ENCODE measurements at regions not wholly inside any gene's neighbourhood (a gene's known extent, or its start where the extent isn't known, plus 50 kb on each side); places are given as distances from the start of the nearest gene placed in this dataset.

DNA sequence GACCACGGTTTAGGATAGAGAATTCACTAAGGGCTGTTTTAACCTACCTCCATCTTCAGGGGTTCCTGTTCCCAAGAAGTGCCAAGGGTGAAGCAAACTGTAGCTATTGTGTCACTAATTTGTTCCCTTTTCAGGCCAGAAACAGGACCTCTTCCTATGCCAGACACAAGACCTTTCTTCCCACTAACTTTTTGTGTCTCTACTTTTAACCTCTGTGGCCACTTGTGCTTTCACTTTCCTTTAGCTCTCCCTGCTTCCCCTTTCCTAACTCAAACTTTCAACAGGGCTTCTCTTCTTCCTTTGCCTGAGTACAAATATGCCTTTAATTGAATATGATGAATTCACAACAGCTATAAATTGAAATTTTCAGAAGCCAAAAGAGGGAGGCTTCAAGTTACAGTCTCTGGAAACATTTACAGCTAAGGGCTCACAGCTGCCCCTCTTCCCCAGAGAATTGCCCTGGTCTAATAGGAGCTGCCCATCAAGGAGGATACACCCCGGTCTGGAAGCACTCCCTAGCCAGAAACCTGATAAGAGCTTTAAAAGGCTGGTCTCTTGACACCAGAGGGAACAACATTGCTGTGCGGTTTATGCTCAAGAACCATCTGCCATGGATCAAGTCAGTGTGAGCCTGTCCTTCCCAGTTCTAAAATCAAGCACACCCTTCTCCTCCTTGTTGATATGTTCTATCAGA lies 61.7 kb upstream of the PLS3 start:
- no peaks in the 10 kb centered on the region for H3K36me3 ChIP-seq (ENCODE audit: control insufficient read depth in 4 of 4, insufficient read depth in 4 of 4, low read length in 4 of 4)
- peaks cover 0 to 48% (median 23%) of the 10 kb centered on the region in 3 donors for H3K27me3 ChIP-seq (ENCODE audit: control insufficient read depth in 3 of 3, insufficient read depth in 3 of 3, low read length in 2 of 3)
- no peak for ATAC-seq (ENCODE audit: insufficient read depth, low FRiP score)
- DNase-seq, result no peak
- H3K9ac ChIP-seq (ENCODE audit: insufficient read depth in 1 of 2, low read length in 2 of 2), result no peak overlapping the region
- TF ChIP-seq, protein P1, sequence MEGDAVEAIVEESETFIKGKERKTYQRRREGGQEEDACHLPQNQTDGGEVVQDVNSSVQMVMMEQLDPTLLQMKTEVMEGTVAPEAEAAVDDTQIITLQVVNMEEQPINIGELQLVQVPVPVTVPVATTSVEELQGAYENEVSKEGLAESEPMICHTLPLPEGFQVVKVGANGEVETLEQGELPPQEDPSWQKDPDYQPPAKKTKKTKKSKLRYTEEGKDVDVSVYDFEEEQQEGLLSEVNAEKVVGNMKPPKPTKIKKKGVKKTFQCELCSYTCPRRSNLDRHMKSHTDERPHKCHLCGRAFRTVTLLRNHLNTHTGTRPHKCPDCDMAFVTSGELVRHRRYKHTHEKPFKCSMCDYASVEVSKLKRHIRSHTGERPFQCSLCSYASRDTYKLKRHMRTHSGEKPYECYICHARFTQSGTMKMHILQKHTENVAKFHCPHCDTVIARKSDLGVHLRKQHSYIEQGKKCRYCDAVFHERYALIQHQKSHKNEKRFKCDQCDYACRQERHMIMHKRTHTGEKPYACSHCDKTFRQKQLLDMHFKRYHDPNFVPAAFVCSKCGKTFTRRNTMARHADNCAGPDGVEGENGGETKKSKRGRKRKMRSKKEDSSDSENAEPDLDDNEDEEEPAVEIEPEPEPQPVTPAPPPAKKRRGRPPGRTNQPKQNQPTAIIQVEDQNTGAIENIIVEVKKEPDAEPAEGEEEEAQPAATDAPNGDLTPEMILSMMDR (IDR thresholded peaks at IDR 0.05; ENCODE audit: control extremely low read depth, extremely low read depth), result no peak
- no peaks in the 10 kb centered on the region for H3K4me1 ChIP-seq (ENCODE audit: control insufficient read depth in 5 of 5, insufficient read depth in 5 of 5, low read length in 5 of 5)
- no peak overlapping the region for H3K27ac ChIP-seq (ENCODE audit: low read depth in 1 of 2, low read length in 1 of 2)
- no peak overlapping the region for H3K4me3 ChIP-seq
- no peaks in the 10 kb centered on the region for H3K9me3 ChIP-seq (ENCODE audit: control insufficient read depth in 4 of 4, insufficient read depth in 3 of 4, low read length in 3 of 4)
- 54 to 71% methylated on average over 3 of the region's 3 CpGs for WGBS, 2 donors

DNA sequence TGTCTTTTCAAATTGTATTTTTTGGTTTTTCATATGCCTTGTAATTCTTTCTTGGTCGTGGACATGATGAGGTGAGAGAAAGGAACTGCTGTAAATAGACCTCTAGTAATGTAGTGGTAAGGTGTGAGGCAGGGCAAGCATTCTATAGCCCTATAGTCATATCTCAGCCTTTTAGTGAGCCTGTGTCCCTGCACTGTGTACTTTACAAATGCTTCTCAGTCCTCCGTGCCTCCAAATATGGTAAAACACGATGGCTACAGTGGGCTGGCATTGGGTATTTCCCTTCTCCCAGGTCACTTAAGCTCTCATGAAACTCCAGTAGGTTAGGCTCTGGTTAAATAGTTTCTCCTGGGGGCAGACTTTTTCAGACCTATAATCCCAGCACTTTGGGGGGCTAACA lies 57.9 kb upstream of the PLS3 start:
- DNase-seq, result no peak
- Histone ChIP-seq H3K4me1 (ENCODE audit: control insufficient read depth in 5 of 5, insufficient read depth in 5 of 5, low read length in 5 of 5) (no peaks in the 10 kb centered on the region), H3K27me3 (ENCODE audit: control insufficient read depth in 3 of 3, insufficient read depth in 3 of 3, low read length in 2 of 3) (peaks cover 0 to 21% (median 17%) of the 10 kb centered on the region in 3 donors), H3K36me3 (ENCODE audit: control insufficient read depth in 4 of 4, insufficient read depth in 4 of 4, low read length in 4 of 4) (no peaks in the 10 kb centered on the region), H3K9ac (ENCODE audit: insufficient read depth in 1 of 2, low read length in 2 of 2) (no peak overlapping the region), H3K27ac (ENCODE audit: low read depth in 1 of 2, low read length in 1 of 2) (no peak overlapping the region), H3K9me3 (ENCODE audit: control insufficient read depth in 4 of 4, insufficient read depth in 3 of 4, low read length in 3 of 4) (no peaks in the 10 kb centered on the region), H3K4me3 (no peak overlapping the region)
- no peak for ATAC-seq (ENCODE audit: insufficient read depth, low FRiP score)
- WGBS, 2 donors, result 38 to 83% methylated on average over 3 of the region's 3 CpGs
- TF ChIP-seq, protein P1 (IDR thresholded peaks at IDR 0.05; ENCODE audit: control extremely low read depth, extremely low read depth), result no peak

DNA sequence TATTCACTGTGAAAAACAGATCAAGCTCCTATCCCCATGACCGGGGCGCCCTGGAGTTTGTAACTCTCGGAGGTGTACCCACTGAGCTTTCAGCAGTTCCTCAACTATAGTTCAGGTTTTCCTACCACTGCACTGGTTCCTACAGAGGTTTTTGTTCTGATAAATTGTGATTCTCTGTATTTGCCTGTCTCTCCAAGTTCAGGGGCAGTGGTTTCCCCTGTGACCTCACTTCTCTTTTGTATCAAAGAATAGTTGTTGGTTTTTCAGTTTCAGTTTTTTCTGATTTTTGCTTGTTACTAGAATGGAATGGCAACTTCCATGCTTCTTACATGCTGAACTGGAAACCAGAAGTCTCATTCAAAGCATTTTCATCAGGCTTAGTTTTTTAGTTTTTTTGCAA lies 56.8 kb upstream of the PLS3 start:
- 38 to 66% methylated on average over 3 of the region's 3 CpGs for WGBS, 2 donors
- Histone ChIP-seq H3K9ac (ENCODE audit: insufficient read depth in 1 of 2, low read length in 2 of 2) (no peak overlapping the region), H3K36me3 (ENCODE audit: control insufficient read depth in 4 of 4, insufficient read depth in 4 of 4, low read length in 4 of 4) (no peaks in the 10 kb centered on the region), H3K27me3 (ENCODE audit: control insufficient read depth in 3 of 3, insufficient read depth in 3 of 3, low read length in 2 of 3) (peaks cover 0 to 18% (median 12%) of the 10 kb centered on the region in 3 donors), H3K4me3 (no peak overlapping the region), H3K9me3 (ENCODE audit: control insufficient read depth in 4 of 4, insufficient read depth in 3 of 4, low read length in 3 of 4) (peaks cover 0 to 4% (median 0%) of the 10 kb centered on the region in 4 donors), H3K4me1 (ENCODE audit: control insufficient read depth in 5 of 5, insufficient read depth in 5 of 5, low read length in 5 of 5) (no peaks in the 10 kb centered on the region), H3K27ac (ENCODE audit: low read depth in 1 of 2, low read length in 1 of 2) (no peak overlapping the region)
- no peak for DNase-seq
- ATAC-seq (ENCODE audit: insufficient read depth, low FRiP score), result no peak
- TF ChIP-seq, protein P1 (IDR thresholded peaks at IDR 0.05; ENCODE audit: control extremely low read depth, extremely low read depth), result no peak
